Fibroblast of mammary gland (primary cell): ENCODE measurements at regions not wholly inside any gene's neighbourhood (a gene's known extent, or its start where the extent isn't known, plus 50 kb on each side); places are given as distances from the start of the nearest gene placed in this dataset.

Experiments used
- DNase-seq: peaks from one replicate; pipeline ENCODE4 v3.0.0-alpha.2; 2010; ENCODE audit warnings: low read depth
- H3K4me3 ChIP-seq: 2 replicates; pipeline ENCODE4 v1.5.1; 2011; ENCODE audit warnings: low read depth, mild to moderate bottlenecking, low read length, moderate library complexity; ENCODE audit not compliant: control insufficient read depth
- TF ChIP-seq, protein P1 (sequence below): conservative IDR thresholded peaks from 2 replicates; pipeline ENCODE4 v1.5.1; 2011; ENCODE audit warnings: low read depth, low read length, inconsistent platforms; ENCODE audit not compliant: control insufficient read depth, insufficient read depth

DNA sequence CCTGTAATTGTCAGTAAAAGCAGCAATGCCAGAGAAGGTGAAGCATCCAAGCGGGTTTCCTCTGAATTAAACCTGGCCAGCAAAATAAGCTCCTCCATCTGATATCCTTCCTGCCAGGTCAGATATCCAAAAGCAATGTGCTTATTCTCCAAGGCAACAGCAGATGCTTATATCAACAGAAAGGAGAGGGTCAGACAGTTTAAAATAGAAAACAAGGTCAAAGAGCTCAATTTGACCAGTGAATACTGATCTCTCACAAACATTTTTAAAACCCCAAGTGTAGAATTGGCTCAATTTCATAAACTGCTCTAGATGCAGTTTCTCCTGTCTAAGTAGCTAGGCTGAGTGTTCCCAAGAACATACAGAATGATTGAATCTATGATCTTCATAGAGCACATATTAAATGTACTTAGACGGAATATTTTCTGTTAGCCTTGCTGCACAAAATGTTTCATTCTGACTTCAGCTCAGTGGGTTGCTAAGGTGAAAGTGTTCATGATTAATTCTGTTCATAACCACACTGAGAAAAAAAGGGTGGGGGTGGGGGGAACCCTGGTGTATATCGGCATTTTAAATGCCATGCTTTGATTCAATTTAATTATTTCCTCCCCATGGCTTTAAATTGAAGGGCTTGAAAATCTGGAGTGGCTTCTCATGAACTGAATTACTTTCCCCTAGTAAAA is 174.2 kb upstream of the ARHGAP20 start:
- TF ChIP-seq, protein P1, sequence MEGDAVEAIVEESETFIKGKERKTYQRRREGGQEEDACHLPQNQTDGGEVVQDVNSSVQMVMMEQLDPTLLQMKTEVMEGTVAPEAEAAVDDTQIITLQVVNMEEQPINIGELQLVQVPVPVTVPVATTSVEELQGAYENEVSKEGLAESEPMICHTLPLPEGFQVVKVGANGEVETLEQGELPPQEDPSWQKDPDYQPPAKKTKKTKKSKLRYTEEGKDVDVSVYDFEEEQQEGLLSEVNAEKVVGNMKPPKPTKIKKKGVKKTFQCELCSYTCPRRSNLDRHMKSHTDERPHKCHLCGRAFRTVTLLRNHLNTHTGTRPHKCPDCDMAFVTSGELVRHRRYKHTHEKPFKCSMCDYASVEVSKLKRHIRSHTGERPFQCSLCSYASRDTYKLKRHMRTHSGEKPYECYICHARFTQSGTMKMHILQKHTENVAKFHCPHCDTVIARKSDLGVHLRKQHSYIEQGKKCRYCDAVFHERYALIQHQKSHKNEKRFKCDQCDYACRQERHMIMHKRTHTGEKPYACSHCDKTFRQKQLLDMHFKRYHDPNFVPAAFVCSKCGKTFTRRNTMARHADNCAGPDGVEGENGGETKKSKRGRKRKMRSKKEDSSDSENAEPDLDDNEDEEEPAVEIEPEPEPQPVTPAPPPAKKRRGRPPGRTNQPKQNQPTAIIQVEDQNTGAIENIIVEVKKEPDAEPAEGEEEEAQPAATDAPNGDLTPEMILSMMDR, result no peak
- DNase-seq, result no peak
- H3K4me3 ChIP-seq, result no peak overlapping the region

DNA sequence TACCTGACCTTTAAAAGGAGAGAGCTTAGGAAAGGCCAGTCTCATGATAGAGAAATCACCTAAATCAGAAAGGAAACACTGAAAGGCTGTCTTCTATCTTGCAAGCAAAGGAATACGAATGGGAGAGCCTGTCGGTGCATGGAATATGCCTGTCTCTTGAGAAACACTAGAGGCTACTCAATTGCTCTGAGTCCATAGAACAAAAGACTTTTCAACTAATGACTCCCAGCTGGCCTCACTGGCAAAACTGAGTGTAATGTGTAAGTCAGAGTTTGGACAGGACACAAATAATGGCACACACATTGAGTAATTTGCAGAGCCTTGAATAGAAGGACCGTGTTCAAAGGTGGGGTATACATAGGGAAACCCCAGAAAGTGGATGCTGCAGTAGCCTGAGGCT is 171.0 kb upstream of the ARHGAP20 start:
- TF ChIP-seq, protein P1, result peak; percentile 25

DNA sequence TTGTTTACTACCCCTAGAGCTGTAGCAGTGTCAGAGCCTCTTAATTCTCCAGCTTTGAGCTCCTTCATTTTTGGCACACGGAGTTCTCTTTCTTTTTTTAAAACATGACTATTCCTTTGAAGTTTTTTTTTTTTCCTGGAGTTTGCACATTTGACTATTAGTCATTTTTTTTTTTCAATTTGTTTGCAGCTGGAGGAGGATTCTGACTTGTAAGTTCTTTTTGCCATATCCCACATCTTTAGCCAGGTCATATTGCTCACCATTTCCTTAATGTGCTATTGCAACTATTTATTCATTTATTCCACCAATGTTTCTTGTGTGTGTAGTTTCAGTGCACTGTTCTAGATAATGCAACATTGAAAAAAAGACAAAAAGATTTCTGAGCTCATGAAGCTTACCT is 166.3 kb upstream of the ARHGAP20 start:
- TF ChIP-seq, protein P1, result no peak
- no peak overlapping the region for H3K4me3 ChIP-seq
- peak; percentile 89 for DNase-seq

More for the DNA sequence above, 171.0 kb upstream of the ARHGAP20 start:
- H3K4me3 ChIP-seq, result no peak overlapping the region
- DNase-seq, result peak; percentile 88

DNA sequence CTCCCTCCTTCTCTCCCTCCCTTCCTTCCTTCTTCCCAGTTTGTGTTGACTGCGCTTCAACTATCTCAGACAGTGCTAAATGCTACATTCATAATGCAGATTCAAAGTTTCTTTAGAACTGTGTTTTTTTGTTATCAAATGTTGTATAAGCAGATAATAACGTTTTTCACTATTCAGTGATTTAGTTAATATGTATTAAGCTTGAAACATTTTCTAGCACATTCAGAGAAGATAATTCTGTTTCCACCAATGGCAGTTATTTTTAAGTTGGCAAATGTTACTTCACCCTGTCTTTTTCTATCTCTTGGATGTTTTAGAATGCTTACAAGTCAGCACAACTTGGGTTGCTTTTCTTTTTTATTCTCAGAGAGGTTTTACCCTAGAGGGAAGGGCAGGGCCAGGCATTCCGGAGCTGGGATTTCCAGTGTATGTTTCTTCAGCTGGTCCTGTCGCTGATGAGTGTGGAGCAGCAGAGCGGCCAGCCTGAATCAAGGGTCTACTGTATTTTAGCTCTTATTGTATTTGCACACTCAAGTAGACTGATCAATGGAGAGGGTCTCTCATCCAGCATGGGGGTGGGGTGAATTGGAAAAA is 162.3 kb upstream of the ARHGAP20 start:
- DNase-seq, result no peak
- no peak overlapping the region for H3K4me3 ChIP-seq
- TF ChIP-seq, protein P1, result no peak

- no peak overlapping the region for H3K4me3 ChIP-seq
- no peak for DNase-seq
- TF ChIP-seq, protein P1, result no peak
Observed at GRCh38 chr11:110873975-110874374, 161.7 kb upstream of the ARHGAP20 start.

- no peak for DNase-seq
- H3K4me3 ChIP-seq, result no peak overlapping the region
- TF ChIP-seq, protein P1, result no peak
Observed at GRCh38 chr11:110870816-110871522, 158.7 kb upstream of the ARHGAP20 start.
